ENCODE measurements at regions not wholly inside any gene's neighbourhood (a gene's known extent, or its start where the extent isn't known, plus 50 kb on each side); places are given as distances from the start of the nearest gene placed in this dataset.

GRCh38 chr22:47739291-47740015 is 977.0 kb downstream of the TBC1D22A start:
- no peak for DNase-seq

- no peak for DNase-seq
Measured at GRCh38 chr22:47738472-47739013, 976.1 kb downstream of the TBC1D22A start.

GRCh38 chr22:47736186-47737034 is 974.0 kb downstream of the TBC1D22A start:
- no peak for DNase-seq

- DNase-seq = no peak
Measured at GRCh38 chr22:47734511-47734910, 972.1 kb downstream of the TBC1D22A start.

GRCh38 chr22:47727641-47728040 is 965.2 kb downstream of the TBC1D22A start:
- DNase-seq = no peak

GRCh38 chr22:47724751-47725150 is 962.3 kb downstream of the TBC1D22A start:
- DNase-seq = no peak

- DNase-seq = no peak
Measured at GRCh38 chr22:47724030-47724429, 961.6 kb downstream of the TBC1D22A start.

- DNase-seq = no peak
Measured at GRCh38 chr22:47718337-47718736, 955.9 kb downstream of the TBC1D22A start.

- no peak for DNase-seq
Measured at GRCh38 chr22:47716890-47717615, 954.6 kb downstream of the TBC1D22A start.

GRCh38 chr22:47715866-47716578 is 953.6 kb downstream of the TBC1D22A start:
- no peak for DNase-seq

- DNase-seq = no peak
Measured at GRCh38 chr22:47713941-47714340, 951.5 kb downstream of the TBC1D22A start.

- no peak for DNase-seq
Measured at GRCh38 chr22:47710135-47710534, 947.7 kb downstream of the TBC1D22A start.

- DNase-seq = no peak
Measured at GRCh38 chr22:47705350-47705749, 942.9 kb downstream of the TBC1D22A start.

- DNase-seq = no peak
Measured at GRCh38 chr22:47698906-47699305, 936.5 kb downstream of the TBC1D22A start.

GRCh38 chr22:47697861-47698260 is 935.4 kb downstream of the TBC1D22A start:
- DNase-seq = no peak

- DNase-seq = no peak
Measured at GRCh38 chr22:47696776-47697175, 934.3 kb downstream of the TBC1D22A start.

- no peak for DNase-seq
Measured at GRCh38 chr22:47695176-47695575, 932.7 kb downstream of the TBC1D22A start.

- no peak for DNase-seq
Measured at GRCh38 chr22:47694536-47695130, 932.2 kb downstream of the TBC1D22A start.

GRCh38 chr22:47693606-47694005 is 931.2 kb downstream of the TBC1D22A start:
- DNase-seq = no peak

GRCh38 chr22:47692811-47693210 is 930.4 kb downstream of the TBC1D22A start:
- DNase-seq = no peak

- DNase-seq = no peak
Measured at GRCh38 chr22:47691152-47691895, 928.9 kb downstream of the TBC1D22A start.

Measured in NCI-H187 (cell line).